ENCODE measurements at regions not wholly inside any gene's neighbourhood (a gene's known extent, or its start where the extent isn't known, plus 50 kb on each side); places are given as distances from the start of the nearest gene placed in this dataset.
"Not testable (repeated sequence)": the region's sequence is repeated elsewhere in the genome, so short reads cannot be mapped to it uniquely, and the experiment has no call there.

GRCh38 chr15:96583671-96584070 lies 253.2 kb downstream of the NR2F2 start:
- DNase-seq, result no peak

GRCh38 chr15:96585484-96586386 lies 255.2 kb downstream of the NR2F2 start:
- DNase-seq, result peak; percentile 8

DNA sequence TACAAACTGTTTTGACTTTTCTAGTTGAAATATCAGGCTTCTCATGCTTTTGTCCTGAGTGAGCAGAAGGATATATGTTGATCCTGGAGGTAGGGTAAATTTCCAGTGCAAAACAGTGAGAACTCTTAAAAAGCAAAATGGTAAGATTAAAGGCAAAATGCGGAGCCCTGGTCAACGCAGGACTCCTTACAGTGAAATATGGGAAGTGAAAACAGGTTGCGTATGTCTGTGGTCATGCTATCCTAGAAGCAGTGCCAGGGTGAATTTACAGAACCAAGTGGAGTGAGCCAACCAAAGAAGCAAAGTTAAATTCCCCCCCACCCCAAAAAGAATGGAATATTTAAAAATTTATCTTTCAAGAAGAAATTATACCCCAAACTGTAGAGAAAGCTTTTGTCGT lies 256.4 kb downstream of the NR2F2 start:
- DNase-seq, result no peak

- no peak for DNase-seq
Observed at GRCh38 chr15:96589864-96590263, 259.4 kb downstream of the NR2F2 start.

- no peak for DNase-seq
Observed at GRCh38 chr15:96593735-96594134, 263.2 kb downstream of the NR2F2 start.

DNA sequence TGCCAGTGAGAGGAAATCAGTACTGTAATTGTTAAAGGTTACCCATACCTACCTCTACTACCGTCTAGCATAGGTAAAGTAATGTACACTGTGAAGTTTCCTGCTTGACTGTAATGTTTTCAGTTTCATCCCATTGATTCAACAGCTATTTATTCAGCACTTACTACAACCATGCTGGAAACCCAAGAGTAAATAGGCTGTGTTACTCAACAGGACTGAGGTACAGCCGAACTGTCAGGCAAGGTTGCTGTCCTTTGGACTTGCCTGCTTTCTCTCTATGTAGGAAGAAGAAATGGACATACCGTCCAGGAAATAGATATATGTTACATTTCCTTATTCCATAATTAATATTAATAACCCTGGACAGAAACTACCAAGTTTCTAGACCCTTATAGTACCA lies 265.5 kb downstream of the NR2F2 start:
- DNase-seq, result no peak

GRCh38 chr15:96598514-96598913 lies 268.0 kb downstream of the NR2F2 start:
- no peak for DNase-seq

DNA sequence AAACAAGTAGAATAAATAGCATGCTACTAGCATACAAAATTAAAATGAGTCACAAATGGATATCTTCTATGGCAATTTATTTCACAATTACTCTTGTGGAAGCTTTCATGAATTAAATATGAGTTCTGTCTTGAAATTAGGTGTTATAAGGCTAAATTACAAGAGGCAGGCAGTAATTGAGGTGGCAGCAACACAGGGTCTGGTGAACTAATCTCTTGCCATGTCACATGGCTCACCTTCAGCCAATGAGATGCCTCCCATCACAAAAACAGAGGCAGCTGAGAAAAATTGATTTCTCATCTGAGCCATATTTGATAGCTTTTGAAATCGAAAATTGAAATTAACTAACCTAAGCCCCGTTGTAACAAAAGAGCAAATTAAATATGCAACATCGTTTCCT lies 268.8 kb downstream of the NR2F2 start:
- DNase-seq, result no peak

DNA sequence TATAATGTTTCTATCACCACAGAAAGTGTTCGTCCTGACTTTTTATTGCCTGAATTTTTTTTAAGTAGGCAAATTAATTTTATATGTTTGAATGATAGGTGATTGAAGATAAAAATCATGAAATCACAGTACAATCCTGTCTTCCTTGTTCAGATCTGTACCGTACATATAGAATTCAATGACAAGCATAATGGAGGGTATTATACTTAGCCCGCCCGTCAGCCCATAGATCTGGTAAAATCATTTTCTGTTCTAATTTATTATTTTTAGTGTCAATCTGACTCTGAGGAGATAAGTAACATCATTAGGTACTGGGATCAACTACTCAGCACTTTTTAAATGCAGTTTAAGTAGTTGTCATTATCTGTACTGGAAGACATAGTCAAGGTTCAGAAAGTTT lies 269.9 kb downstream of the NR2F2 start:
- DNase-seq, result no peak

DNA sequence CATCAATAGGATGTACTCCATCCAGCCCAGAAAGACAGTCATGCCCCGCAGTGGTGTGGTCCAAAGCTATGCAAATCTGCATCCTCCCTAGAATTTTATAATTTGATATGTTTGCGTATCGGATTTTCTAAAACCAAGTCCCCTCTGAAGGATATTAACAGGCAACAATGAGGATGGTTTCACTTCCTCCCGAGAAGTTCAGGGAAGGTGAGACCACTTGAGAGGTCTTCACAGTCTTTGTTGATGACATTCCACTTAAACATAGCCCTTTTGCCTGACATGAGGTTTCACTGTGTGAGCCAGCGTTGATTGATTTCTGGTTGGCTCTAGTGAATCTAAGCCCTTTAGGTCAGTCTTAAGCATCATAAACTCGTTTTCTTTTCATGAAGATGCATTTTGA lies 276.1 kb downstream of the NR2F2 start:
- DNase-seq, result no peak

- DNase-seq, result no peak
Observed at GRCh38 chr15:96610757-96611156, 280.3 kb downstream of the NR2F2 start.

GRCh38 chr15:96612917-96613316 lies 282.4 kb downstream of the NR2F2 start:
- no peak for DNase-seq

GRCh38 chr15:96619174-96619573 lies 288.7 kb downstream of the NR2F2 start:
- DNase-seq, result no peak

GRCh38 chr15:96622714-96623113 lies 292.2 kb downstream of the NR2F2 start:
- DNase-seq, result no peak

- DNase-seq, result no peak
Observed at GRCh38 chr15:96625256-96625655, 294.8 kb downstream of the NR2F2 start.

GRCh38 chr15:96627031-96627568 lies 296.6 kb downstream of the NR2F2 start:
- no peak for DNase-seq

DNA sequence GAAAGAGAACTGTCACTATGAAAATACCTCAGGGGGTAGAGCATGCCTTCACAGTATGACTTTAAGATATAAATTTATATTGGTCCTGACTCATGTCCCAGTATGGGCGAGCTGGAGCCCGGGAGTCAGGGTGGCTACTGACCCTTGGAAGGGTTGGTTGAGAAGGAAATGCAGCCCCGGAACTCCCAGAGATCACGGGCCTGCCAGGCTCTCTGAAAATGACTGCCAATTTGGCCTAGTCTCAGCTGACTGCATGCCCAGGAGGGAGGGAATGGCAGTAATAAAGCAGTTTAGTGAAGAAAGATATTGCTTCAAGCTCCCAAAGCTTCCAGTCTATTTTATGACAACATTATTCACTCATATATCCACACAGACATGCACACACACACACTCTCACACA lies 299.0 kb downstream of the NR2F2 start:
- no peak for DNase-seq

GRCh38 chr15:96638793-96639192 lies 308.3 kb downstream of the NR2F2 start:
- no peak for DNase-seq

- no peak for DNase-seq
Observed at GRCh38 chr15:96645796-96646195, 315.3 kb downstream of the NR2F2 start.

DNA sequence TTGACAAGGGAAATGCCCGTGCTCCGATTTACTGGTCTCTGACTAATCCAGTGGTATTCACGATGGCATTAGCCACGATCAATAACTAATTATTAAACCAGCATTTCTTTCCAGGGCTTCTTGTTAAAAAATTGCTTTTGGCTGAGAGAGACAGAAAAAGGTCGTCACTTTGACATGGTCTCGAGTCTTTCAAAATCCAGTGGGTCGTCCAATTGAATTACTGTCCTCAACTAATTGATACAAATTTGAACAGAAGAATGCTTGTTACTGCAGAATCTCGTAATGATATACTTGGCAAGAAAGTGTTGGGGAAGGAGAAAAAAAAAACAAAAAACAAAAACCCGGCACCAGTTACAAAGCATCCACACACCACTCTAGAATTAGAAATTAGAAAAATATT lies 318.4 kb downstream of the NR2F2 start:
- DNase-seq, result no peak

DNA sequence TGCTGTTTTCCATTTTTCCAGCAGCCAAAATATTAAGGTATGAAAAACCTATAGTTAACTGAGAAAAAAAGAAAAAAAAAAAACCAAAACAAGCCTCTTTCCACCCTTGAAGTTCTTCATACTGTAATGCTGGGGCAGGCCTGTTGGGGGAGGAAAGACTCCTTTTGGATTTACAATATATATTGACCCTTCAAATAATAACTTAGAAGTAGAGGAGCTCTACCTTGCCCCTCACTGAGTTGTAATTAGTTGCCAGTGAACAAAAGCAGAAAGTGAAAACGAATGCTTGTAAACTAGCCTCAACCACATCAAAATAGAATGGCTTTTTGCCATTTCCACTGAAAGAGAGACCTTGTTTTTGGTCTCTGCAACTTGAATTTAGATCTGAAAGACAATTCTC lies 326.6 kb downstream of the NR2F2 start:
- DNase-seq, result no peak

DNA sequence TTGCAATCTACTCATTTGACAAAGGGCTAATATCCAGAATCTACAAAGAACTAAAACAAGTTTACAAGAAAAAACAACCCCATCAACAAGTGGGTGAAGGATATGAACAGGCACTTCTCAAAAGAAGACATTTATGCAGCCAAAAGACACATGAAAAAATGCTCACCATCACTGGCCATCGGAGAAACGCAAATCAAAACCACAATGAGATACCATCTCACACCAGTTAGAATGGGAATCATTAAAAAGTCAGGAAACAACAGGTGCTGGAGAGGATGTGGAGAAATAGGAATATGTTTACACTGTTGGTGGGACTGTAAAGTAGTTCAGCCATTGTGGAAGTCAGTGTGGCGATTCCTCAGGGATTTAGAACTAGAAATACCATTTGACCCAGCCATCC lies 336.5 kb downstream of the NR2F2 start:
- not testable (repeated sequence) for DNase-seq

DNA sequence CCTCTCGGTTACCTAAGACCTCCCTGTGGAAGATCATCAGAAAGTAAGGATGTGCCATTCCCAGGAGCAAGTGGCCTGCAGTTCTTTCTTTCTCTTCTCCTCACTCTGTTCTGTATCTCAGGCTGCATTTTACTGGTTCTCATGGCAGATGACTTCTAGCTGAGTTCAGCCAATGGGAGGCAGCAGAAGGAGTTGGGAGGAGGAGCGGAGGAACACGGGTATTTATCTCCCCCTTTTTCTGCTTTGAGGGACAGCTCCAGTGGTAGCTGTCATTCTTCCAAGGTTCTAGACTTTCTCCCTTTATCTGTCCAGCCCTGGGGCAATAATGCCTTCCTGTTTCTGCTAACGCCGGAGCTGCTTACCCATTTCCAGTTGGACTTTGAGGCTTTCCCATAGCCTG lies 339.9 kb downstream of the NR2F2 start:
- DNase-seq, result no peak

- DNase-seq, result no peak
Observed at GRCh38 chr15:96672629-96673028, 342.1 kb downstream of the NR2F2 start.

DNA sequence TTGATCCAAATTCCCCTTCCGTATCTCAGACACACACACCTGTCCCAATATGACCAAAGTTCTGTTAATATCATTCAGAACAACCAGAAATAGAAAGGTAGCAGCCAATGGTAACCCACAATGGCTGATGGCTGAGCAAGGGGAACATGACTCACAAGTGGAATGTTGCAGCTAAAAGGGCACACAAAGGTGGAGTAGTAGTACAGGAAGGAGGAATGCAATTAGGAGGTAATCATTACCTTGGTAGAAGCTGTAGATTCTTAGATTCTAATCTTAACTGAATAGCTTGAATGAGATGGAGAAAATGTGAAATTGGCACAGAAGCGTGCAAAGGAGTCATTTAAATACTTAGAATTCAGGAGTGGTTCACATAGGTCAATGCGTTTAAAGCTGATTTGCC lies 347.9 kb downstream of the NR2F2 start:
- no peak for DNase-seq
